Uterus (tissue), 3 donors: ENCODE measurements at regions not wholly inside any gene's neighbourhood (a gene's known extent, or its start where the extent isn't known, plus 50 kb on each side); places are given as distances from the start of the nearest gene placed in this dataset.

ENCODE experiments used
- DNase-seq, 2 donors: peaks; one replicate each; pipeline ENCODE4 v3.0.0-alpha.2; 2019 to 2020
- H3K27ac ChIP-seq, 2 donors: fragments of 200-600 bp; sonication (generic); 1 replicate in 1 of 2; 2 replicates in 1 of 2; pipeline ENCODE4 v1.5.1; 2016 to 2018
- H3K27me3 ChIP-seq, 2 donors: fragments of 200-600 bp; sonication (generic); one replicate each; pipeline ENCODE4 v1.5.1; 2018 to 2019; ENCODE audit warnings: control low read depth in 1 of 2
- H3K36me3 ChIP-seq, 2 donors: fragments of 200-600 bp; sonication (generic); one replicate each; pipeline ENCODE4 v1.5.1; 2019; ENCODE audit warnings: control low read depth in 1 of 2
- H3K4me1 ChIP-seq, 2 donors: fragments of 200-600 bp; sonication (generic); one replicate each; pipeline ENCODE4 v1.5.1; 2018 to 2019; ENCODE audit warnings: control low read depth in 1 of 2
- H3K4me3 ChIP-seq, 2 donors: fragments of 200-600 bp; sonication (generic); 1 replicate in 1 of 2; 2 replicates in 1 of 2; pipeline ENCODE4 v1.5.1; 2018 to 2019; ENCODE audit warnings: mild to moderate bottlenecking in 1 of 2
- H3K9me3 ChIP-seq, 2 donors: fragments of 200-600 bp; sonication (generic); one replicate each; pipeline ENCODE4 v1.5.1; 2019; ENCODE audit warnings: control low read depth in 1 of 2
- CTCF ChIP-seq, 4 experiments: fragments of 200-600 bp in 2 of 4; fragments of 450-650 bp in 2 of 4; sonication (generic) in 2 of 4; IDR thresholded peaks; one replicate each; pipeline ENCODE4 v1.5.1; 2016 to 2019; ENCODE audit warnings: antibody characterized with exemption in 4 of 4, mild to moderate bottlenecking in 2 of 4, moderate library complexity in 1 of 4
- POLR2A ChIP-seq, 2 donors: fragments of 450-650 bp; IDR thresholded peaks; one replicate each; pipeline ENCODE4 v1.6.1; 2016; ENCODE audit warnings: antibody characterized with exemption in 2 of 2, mild to moderate bottlenecking in 1 of 2, moderate library complexity in 1 of 2
- intact Hi-C: fragments of 100-400 bp; cut with DNase I; formaldehyde crosslinking; loops from one replicate; pipeline ENCODE4 v1.15.1; 2023; ENCODE audit warnings: low total_unique reads
- donor health status: DM: yes; HTN: yes; CAD: no.

GRCh38 chr1:29687601-29688244 lies 451.4 kb downstream of the PTPRU start:
- Histone ChIP-seq H3K4me1 (no peaks in the 10 kb centered on the region), H3K27me3 (no peaks in the 10 kb centered on the region), H3K36me3 (no peaks in the 10 kb centered on the region), H3K9me3 (no peaks in the 10 kb centered on the region), H3K4me3 (no peak overlapping the region), H3K27ac (no peak overlapping the region)
- DNase-seq = no peak
- intact Hi-C loops = no loop called here
- TF ChIP-seq POLR2A (IDR thresholded peaks at IDR 0.05) = no peak
- no peak for TF ChIP-seq CTCF (IDR thresholded peaks at IDR 0.05)

- no peaks in the 10 kb centered on the region for H3K36me3 ChIP-seq
- no peaks in the 10 kb centered on the region for H3K9me3 ChIP-seq
- DNase-seq = no peak
- TF ChIP-seq CTCF (IDR thresholded peaks at IDR 0.05) (no peak), POLR2A (IDR thresholded peaks at IDR 0.05) (no peak)
- no peak overlapping the region for H3K27ac ChIP-seq
- no peak overlapping the region for H3K4me3 ChIP-seq
- no peaks in the 10 kb centered on the region for H3K27me3 ChIP-seq
- H3K4me1 ChIP-seq = no peaks in the 10 kb centered on the region
- intact Hi-C loops = no loop called here
Measured at GRCh38 chr1:29687166-29687565, 450.8 kb downstream of the PTPRU start.

- H3K9me3 ChIP-seq = no peaks in the 10 kb centered on the region
- TF ChIP-seq CTCF (IDR thresholded peaks at IDR 0.05) = no peak
- no peak for TF ChIP-seq POLR2A (IDR thresholded peaks at IDR 0.05)
- no peak for DNase-seq
- no peaks in the 10 kb centered on the region for H3K36me3 ChIP-seq
- H3K27ac ChIP-seq = no peak overlapping the region
- intact Hi-C loops = no loop called here
- no peak overlapping the region for H3K4me3 ChIP-seq
- H3K4me1 ChIP-seq = no peaks in the 10 kb centered on the region
- no peaks in the 10 kb centered on the region for H3K27me3 ChIP-seq
Measured at GRCh38 chr1:29686012-29686930, 449.9 kb downstream of the PTPRU start.

- Histone ChIP-seq H3K27ac (no peak overlapping the region), H3K27me3 (no peaks in the 10 kb centered on the region), H3K9me3 (no peaks in the 10 kb centered on the region), H3K36me3 (no peaks in the 10 kb centered on the region), H3K4me1 (no peaks in the 10 kb centered on the region), H3K4me3 (no peak overlapping the region)
- intact Hi-C loops = no loop called here
- TF ChIP-seq POLR2A (IDR thresholded peaks at IDR 0.05) (no peak), CTCF (IDR thresholded peaks at IDR 0.05) (no peak)
- DNase-seq = no peak
Measured at GRCh38 chr1:29685387-29685786, 449.1 kb downstream of the PTPRU start.

- H3K27ac ChIP-seq = no peak overlapping the region
- H3K9me3 ChIP-seq = no peaks in the 10 kb centered on the region
- TF ChIP-seq CTCF (IDR thresholded peaks at IDR 0.05) = no peak
- TF ChIP-seq POLR2A (IDR thresholded peaks at IDR 0.05) = no peak
- H3K27me3 ChIP-seq = no peaks in the 10 kb centered on the region
- intact Hi-C loops = no loop called here
- no peaks in the 10 kb centered on the region for H3K4me1 ChIP-seq
- no peak overlapping the region for H3K4me3 ChIP-seq
- no peak for DNase-seq
- H3K36me3 ChIP-seq = no peaks in the 10 kb centered on the region
Measured at GRCh38 chr1:29684141-29684540, 447.8 kb downstream of the PTPRU start.
